HEK293T (cell line): ENCODE measurements at regions not wholly inside any gene's neighbourhood (a gene's known extent, or its start where the extent isn't known, plus 50 kb on each side); places are given as distances from the start of the nearest gene placed in this dataset.

Source experiments
- BHLHE40 ChIP-seq: fragments of 450-650 bp; IDR thresholded peaks from 2 replicates; pipeline ENCODE4 v1.6.1; 2016; ENCODE audit warnings: mild to moderate bottlenecking, moderate library complexity, borderline replicate concordance
- FOXA1 ChIP-seq: fragments of 450-650 bp; IDR thresholded peaks from 2 replicates; pipeline ENCODE4 v1.6.1; 2016; ENCODE audit warnings: mild to moderate bottlenecking
- FOXK2 ChIP-seq: fragments of 450-650 bp; IDR thresholded peaks from 2 replicates; pipeline ENCODE4 v1.6.1; 2016; ENCODE audit warnings: mild to moderate bottlenecking
- FOXM1 ChIP-seq: fragments of 450-650 bp; IDR thresholded peaks from 2 replicates; pipeline ENCODE4 v1.6.1; 2017; ENCODE audit warnings: mild to moderate bottlenecking, borderline replicate concordance
- L3MBTL2 ChIP-seq: fragments of 450-650 bp; conservative IDR thresholded peaks from 2 replicates; pipeline ENCODE4 v1.6.1; 2016; ENCODE audit warnings: mild to moderate bottlenecking
- NFRKB ChIP-seq: fragments of 450-650 bp; IDR thresholded peaks from 2 replicates; pipeline ENCODE4 v1.6.1; 2016; ENCODE audit warnings: mild to moderate bottlenecking, moderate library complexity
- SP1 ChIP-seq: fragments of 450-650 bp; IDR thresholded peaks from 2 replicates; pipeline ENCODE4 v1.6.1; 2017

DNA sequence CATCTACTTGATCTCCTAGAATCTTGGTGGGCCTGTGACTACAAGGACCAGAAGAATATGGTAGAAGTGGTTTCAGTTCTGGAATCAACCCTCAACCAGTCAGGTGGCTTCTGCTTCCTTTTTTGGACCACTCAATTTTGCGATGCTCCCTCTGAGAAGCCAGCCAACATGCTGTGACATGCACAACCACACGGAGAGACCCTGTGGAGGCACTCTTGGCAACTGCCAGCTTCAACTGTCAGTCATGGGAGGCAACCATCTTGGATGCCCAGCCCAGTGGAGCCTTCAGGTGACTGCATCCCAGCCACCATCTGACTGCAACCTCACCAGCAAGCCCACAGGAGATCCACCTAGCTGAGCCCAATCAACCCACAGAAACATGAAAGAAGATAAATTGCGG, 137.3 kb downstream of the FAM114A2 start:
- TF ChIP-seq L3MBTL2 (no peak), SP1 (no peak), FOXK2 (no peak), BHLHE40 (no peak), NFRKB (no peak), FOXA1 (no peak), FOXM1 (no peak)
